IMR-90 (cell line): ENCODE measurements at regions not wholly inside any gene's neighbourhood (a gene's known extent, or its start where the extent isn't known, plus 50 kb on each side); places are given as distances from the start of the nearest gene placed in this dataset.

Experiments
- ATAC-seq: fragments of 200-7000 bp; cut with Tn5 transposase; 2 replicates; pipeline ENCODE4 v1.9.1; 2020; ENCODE audit warnings: low read depth, mild to moderate bottlenecking, moderate library complexity
- BruUV-seq: library from RNA; stranded (reverse); fragments of 400-500 nt; replicated peaks from 2 replicates; lab custom pipeline; 2021; lab: Mats Ljungman, UMichigan
- CTCF ChIA-PET: fragments of 300-600 bp; formaldehyde crosslinking; extraction: SDS; loops from one replicate; lab custom pipeline; 2021; ENCODE audit warnings: antibody characterized with exemption; lab: Yijun Ruan, JAX
- POLR2A ChIA-PET: fragments of 300-600 bp; sonication (Branson Sonifier 250); formaldehyde crosslinking; loops from one replicate; lab custom pipeline; 2022; ENCODE audit warnings: antibody characterized with exemption; ENCODE audit not compliant: unreplicated experiment; lab: Charles Lee
- DNase-seq: peaks from one replicate; pipeline ENCODE4 v3.0.0; 2013
- H2AFZ ChIP-seq: replicated peaks from 2 replicates; pipeline ENCODE3; 2013; ENCODE audit warnings: low read length, mild to moderate bottlenecking; ENCODE audit not compliant: poor library complexity
- H2AK5ac ChIP-seq: 2 replicates; pipeline ENCODE4 v1.6.1; 2013; ENCODE audit warnings: low read depth, low read length, inconsistent platforms
- H2AK9ac ChIP-seq: replicated peaks from 2 replicates; pipeline ENCODE3; 2013; ENCODE audit warnings: mild to moderate bottlenecking, low read depth, low read length, moderate library complexity; ENCODE audit not compliant: poor library complexity
- H2BK120ac ChIP-seq: 2 replicates; pipeline ENCODE4 v1.6.1; 2013; ENCODE audit warnings: low read depth, low read length, inconsistent platforms
- H2BK15ac ChIP-seq: 3 replicates; pipeline ENCODE4 v1.6.1; 2013; ENCODE audit warnings: low read depth, low read length, inconsistent platforms
- H2BK20ac ChIP-seq: 2 replicates; pipeline ENCODE4 v1.6.1; 2013; ENCODE audit warnings: low read depth, mild to moderate bottlenecking, inconsistent platforms, low read length, moderate library complexity
- H2BK5ac ChIP-seq: 2 replicates; pipeline ENCODE4 v1.6.1; 2013; ENCODE audit warnings: mild to moderate bottlenecking, low read depth, low read length, inconsistent platforms; ENCODE audit not compliant: poor library complexity, severe bottlenecking
- H3K14ac ChIP-seq: replicated peaks from 2 replicates; pipeline ENCODE4 v1.6.1; 2013; ENCODE audit warnings: low read depth, low read length, inconsistent platforms
- H3K18ac ChIP-seq: 2 replicates; pipeline ENCODE4 v1.6.1; 2013; ENCODE audit warnings: low read depth, low read length, control low read depth
- H3K23ac ChIP-seq: 2 replicates; pipeline ENCODE4 v1.6.1; 2013; ENCODE audit warnings: low read depth, low read length, inconsistent platforms
- H3K27ac ChIP-seq: 2 replicates; pipeline ENCODE4 v1.5.1; 2013; ENCODE audit warnings: mild to moderate bottlenecking, control low read depth, low read length; ENCODE audit not compliant: insufficient read depth
- H3K27me3 ChIP-seq: 2 replicates; pipeline ENCODE4 v1.6.1; 2013; ENCODE audit warnings: low read length; ENCODE audit not compliant: control insufficient read depth, insufficient read depth
- H3K36me3 ChIP-seq: 2 replicates; pipeline ENCODE4 v1.6.1; 2013; ENCODE audit warnings: low read length, mixed read lengths; ENCODE audit not compliant: control insufficient read depth, insufficient read depth
- H3K4ac ChIP-seq: 2 replicates; pipeline ENCODE4 v1.6.1; 2013; ENCODE audit warnings: low read depth, low read length, inconsistent platforms
- H3K4me1 ChIP-seq: 2 replicates; pipeline ENCODE4 v1.6.1; 2013; ENCODE audit warnings: low read length, mixed read lengths; ENCODE audit not compliant: control insufficient read depth, insufficient read depth
- H3K4me2 ChIP-seq: 2 replicates; pipeline ENCODE4 v1.6.1; 2013; ENCODE audit warnings: low read depth, mild to moderate bottlenecking, control low read depth, low read length, moderate library complexity
- H3K4me3 ChIP-seq: 2 replicates; pipeline ENCODE4 v1.5.1; 2013; ENCODE audit warnings: low read depth, mild to moderate bottlenecking, control low read depth, low read length, moderate library complexity; ENCODE audit not compliant: insufficient read depth
- H3K56ac ChIP-seq: 2 replicates; pipeline ENCODE4 v1.6.1; 2013; ENCODE audit warnings: low read length, inconsistent platforms; ENCODE audit not compliant: insufficient read depth; ENCODE audit errors: extremely low read depth
- H3K79me1 ChIP-seq, 2 experiments: 2 replicates each; pipeline ENCODE4 v1.6.1; 2013; ENCODE audit warnings: low read length in 2 of 2, inconsistent platforms in 1 of 2, low read depth in 1 of 2
- H3K9ac ChIP-seq: 2 replicates; pipeline ENCODE4 v1.6.1; 2013; ENCODE audit warnings: low read depth, low read length, control low read depth
- H3K9me1 ChIP-seq: 2 replicates; pipeline ENCODE4 v1.6.1; 2013; ENCODE audit warnings: low read length, inconsistent platforms; ENCODE audit not compliant: insufficient read depth
- H3K9me3 ChIP-seq: 2 replicates; pipeline ENCODE4 v1.6.1; 2013; ENCODE audit warnings: low read length; ENCODE audit not compliant: control insufficient read depth, insufficient read depth
- H4K20me1 ChIP-seq: 2 replicates; pipeline ENCODE4 v1.6.1; 2013; ENCODE audit warnings: low read length, inconsistent platforms; ENCODE audit not compliant: insufficient read depth
- H4K5ac ChIP-seq: 2 replicates; pipeline ENCODE4 v1.6.1; 2013; ENCODE audit warnings: mild to moderate bottlenecking, low read depth, low read length, control low read depth
- H4K8ac ChIP-seq, 2 experiments: 2 replicates each; pipeline ENCODE4 v1.6.1; 2013; ENCODE audit warnings: low read depth in 2 of 2, low read length in 2 of 2, control low read depth in 1 of 2, inconsistent platforms in 1 of 2
- H4K91ac ChIP-seq: 2 replicates; pipeline ENCODE4 v1.6.1; 2013; ENCODE audit warnings: low read depth, low read length, inconsistent platforms; ENCODE audit not compliant: insufficient read depth
- BHLHE40 ChIP-seq: fragments of 150-350 bp; IDR thresholded peaks from 2 replicates; pipeline ENCODE4 v1.6.1; 2016; ENCODE audit warnings: mild to moderate bottlenecking, low read depth, low read length
- CEBPB ChIP-seq: IDR thresholded peaks from 2 replicates; pipeline ENCODE4 v1.6.1; 2012; ENCODE audit warnings: low read depth, low read length, improper control_type of control experiment
- CHD1 ChIP-seq: IDR thresholded peaks from 2 replicates; pipeline ENCODE4 v1.6.1; 2012; ENCODE audit warnings: low read depth, low read length, improper control_type of control experiment
- CTCF ChIP-seq: conservative IDR thresholded peaks from 2 replicates; pipeline ENCODE4 v1.5.1; 2012; ENCODE audit warnings: mild to moderate bottlenecking, low read depth, low read length, improper control_type of control experiment
- ELK1 ChIP-seq: fragments of 150-350 bp; IDR thresholded peaks from 2 replicates; pipeline ENCODE4 v1.6.1; 2016; ENCODE audit warnings: low read depth, mild to moderate bottlenecking, low read length, moderate library complexity, borderline replicate concordance
- FOS ChIP-seq: fragments of 150-350 bp; IDR thresholded peaks from 2 replicates; pipeline ENCODE4 v1.6.1; 2016; ENCODE audit warnings: low read depth, low read length
- MAFK ChIP-seq: IDR thresholded peaks from 2 replicates; pipeline ENCODE4 v1.6.1; 2012; ENCODE audit warnings: low read depth, low read length, improper control_type of control experiment
- MAZ ChIP-seq: IDR thresholded peaks from 2 replicates; pipeline ENCODE4 v1.6.1; 2012; ENCODE audit warnings: low read depth, mild to moderate bottlenecking, low read length, improper control_type of control experiment, moderate library complexity, borderline replicate concordance
- MXI1 ChIP-seq: IDR thresholded peaks from 2 replicates; pipeline ENCODE4 v1.6.1; 2012; ENCODE audit warnings: low read depth, mild to moderate bottlenecking, low read length, moderate library complexity, borderline replicate concordance
- NFE2L2 ChIP-seq: fragments of 150-350 bp; IDR thresholded peaks from 2 replicates; pipeline ENCODE4 v1.6.1; 2016; ENCODE audit warnings: low read depth, mild to moderate bottlenecking, low read length
- POLR2A ChIP-seq: IDR thresholded peaks from 2 replicates; pipeline ENCODE4 v1.6.1; 2012; ENCODE audit warnings: mild to moderate bottlenecking, low read depth, low read length
- RAD21 ChIP-seq: IDR thresholded peaks from 2 replicates; pipeline ENCODE4 v1.6.1; 2012; ENCODE audit warnings: low read length, improper control_type of control experiment
- RCOR1 ChIP-seq: IDR thresholded peaks from 2 replicates; pipeline ENCODE4 v1.6.1; 2012; ENCODE audit warnings: mild to moderate bottlenecking, low read length, improper control_type of control experiment; ENCODE audit not compliant: insufficient replicate concordance
- RFX5 ChIP-seq: IDR thresholded peaks from 2 replicates; pipeline ENCODE4 v1.8.0; 2012; ENCODE audit warnings: low read depth, mild to moderate bottlenecking, low read length, moderate library complexity
- SMC3 ChIP-seq: fragments of 150-350 bp; IDR thresholded peaks from 2 replicates; pipeline ENCODE4 v1.6.1; 2016; ENCODE audit warnings: low read depth, mild to moderate bottlenecking, antibody characterized with exemption, low read length, moderate library complexity
- USF2 ChIP-seq: fragments of 150-350 bp; IDR thresholded peaks from 2 replicates; pipeline ENCODE4 v1.6.1; 2017; ENCODE audit warnings: mild to moderate bottlenecking, antibody characterized with exemption, low read length, low read depth
- WGBS, 2 experiments: methylation state at CpG; one replicate each; pipeline versions ENCODE4 v1.1.5 to v1.1.7; 2013; ENCODE audit warnings: missing lambda C conversion rate in 2 of 2; ENCODE audit not compliant: insufficient read length in 1 of 2; ENCODE audit errors: extremely low coverage in 2 of 2; 5-methylcytosine and 5-hydroxymethylcytosine counted together
- dilution Hi-C: fragments of 300-500 bp; cut with HindIII; formaldehyde crosslinking; loops from one replicate; pipeline ENCODE4 v1.14.3; 2018; ENCODE audit warnings: low sequenced_read_pairs; ENCODE audit not compliant: unreplicated experiment
- in situ Hi-C: fragments of 300-500 bp; cut with MboI; formaldehyde crosslinking; loops from 3 replicates; pipeline ENCODE4 v1.14.3; 2019; ENCODE audit warnings: low sequenced_read_pairs, inconsistent platforms, mixed read lengths
- intact Hi-C: fragments of 100-400 bp; cut with micrococcal nuclease; formaldehyde crosslinking; loops from 2 replicates; pipeline ENCODE4 v1.10.0; 2022

- Histone ChIP-seq H4K5ac (no peak overlapping the region), H3K23ac (no peak overlapping the region), H3K4me2 (no peak overlapping the region), H3K4me1 (no peaks in the 10 kb centered on the region), H2BK120ac (no peak overlapping the region), H3K9me1 (no peaks in the 10 kb centered on the region), H3K14ac (no peak overlapping the region), H3K56ac (no peak overlapping the region), H4K8ac (no peak overlapping the region), H3K27ac (no peak overlapping the region), H2BK15ac (no peak overlapping the region), H3K4me3 (no peak overlapping the region), H3K27me3 (no peaks in the 10 kb centered on the region), H3K4ac (no peak overlapping the region), H4K91ac (no peak overlapping the region), H3K9me3 (0 out of 2 replicates have a peak, but pooled peaks cover 2% of the 10 kb centered on the region), H2BK5ac (no peak overlapping the region), H3K18ac (no peak overlapping the region), H2AK5ac (no peak overlapping the region), H2AFZ (no peak overlapping the region), H3K9ac (no peak overlapping the region), H2AK9ac (no peak overlapping the region), H4K20me1 (no peaks in the 10 kb centered on the region), H3K36me3 (no peaks in the 10 kb centered on the region), H2BK20ac (no peak overlapping the region), H3K79me1 (no peaks in the 10 kb centered on the region)
- WGBS, 2 experiments, result no CpG with 5 or more reads among the region's 1 CpG
- ChIA-PET CTCF (no interaction called here), POLR2A (no interaction called here)
- in situ Hi-C loops (no loop called here), dilution Hi-C loops (no loop called here), intact Hi-C loops (no loop called here)
- ATAC-seq, result no peak
- no TSS peak for BruUV-seq
- DNase-seq, result no peak
- no peak for TF ChIP-seq ELK1
- TF ChIP-seq FOS, result no peak
- TF ChIP-seq CTCF, result no peak
- no peak for TF ChIP-seq RAD21
- no peak for TF ChIP-seq NFE2L2
- TF ChIP-seq CEBPB, result no peak
- TF ChIP-seq SMC3, result no peak
- no peak for TF ChIP-seq RCOR1
- TF ChIP-seq POLR2A, result no peak
- TF ChIP-seq USF2, result no peak
- no peak for TF ChIP-seq RFX5
- TF ChIP-seq MAFK, result no peak
- TF ChIP-seq MXI1, result no peak
- TF ChIP-seq BHLHE40, result no peak
- TF ChIP-seq MAZ, result no peak
- no peak for TF ChIP-seq CHD1
These were observed 456.5 kb downstream of the EPHA7 start for GRCh38 chr6:92962846-92963245.
